Neuron (in vitro differentiated cells): ENCODE measurements at regions not wholly inside any gene's neighbourhood (a gene's known extent, or its start where the extent isn't known, plus 50 kb on each side); places are given as distances from the start of the nearest gene placed in this dataset.

Source experiments
- H2AFZ ChIP-seq: one replicate; pipeline ENCODE4 v1.6.1; 2013; ENCODE audit warnings: low read depth, mild to moderate bottlenecking, inconsistent platforms, low read length, moderate library complexity
- H3K27me3 ChIP-seq: one replicate; pipeline ENCODE4 v1.6.1; 2013; ENCODE audit warnings: low read length; ENCODE audit not compliant: insufficient read depth
- H3K36me3 ChIP-seq: one replicate; pipeline ENCODE4 v1.6.1; 2013; ENCODE audit warnings: low read length; ENCODE audit not compliant: insufficient read depth
- H3K4me1 ChIP-seq: one replicate; pipeline ENCODE4 v1.6.1; 2013; ENCODE audit warnings: low read length; ENCODE audit not compliant: insufficient read depth
- H3K4me3 ChIP-seq: 2 replicates; pipeline ENCODE4 v1.5.1; 2013; ENCODE audit warnings: mild to moderate bottlenecking, low read length, moderate library complexity
- H3K9me3 ChIP-seq: one replicate; pipeline ENCODE4 v1.6.1; 2013; ENCODE audit warnings: low read length

GRCh38 chr18:22606563-22607283 is 189.0 kb upstream of the CTAGE1 start:
- H3K9me3 ChIP-seq = no peaks in the 10 kb centered on the region
- H3K27me3 ChIP-seq = no peaks in the 10 kb centered on the region
- no peak overlapping the region for H3K4me3 ChIP-seq
- H2AFZ ChIP-seq = no peak overlapping the region
- H3K36me3 ChIP-seq = no peaks in the 10 kb centered on the region
- no peaks in the 10 kb centered on the region for H3K4me1 ChIP-seq

- H3K4me1 ChIP-seq = no peaks in the 10 kb centered on the region
- no peaks in the 10 kb centered on the region for H3K9me3 ChIP-seq
- no peak overlapping the region for H2AFZ ChIP-seq
- no peaks in the 10 kb centered on the region for H3K36me3 ChIP-seq
- H3K4me3 ChIP-seq = no peak overlapping the region
- no peaks in the 10 kb centered on the region for H3K27me3 ChIP-seq
Measured at GRCh38 chr18:22607284-22607635, 189.5 kb upstream of the CTAGE1 start.

GRCh38 chr18:22608847-22609246 is 191.1 kb upstream of the CTAGE1 start:
- no peak overlapping the region for H3K4me3 ChIP-seq
- no peaks in the 10 kb centered on the region for H3K27me3 ChIP-seq
- H2AFZ ChIP-seq = no peak overlapping the region
- H3K4me1 ChIP-seq = no peaks in the 10 kb centered on the region
- H3K9me3 ChIP-seq = no peaks in the 10 kb centered on the region
- no peaks in the 10 kb centered on the region for H3K36me3 ChIP-seq

GRCh38 chr18:22609642-22610041 is 191.9 kb upstream of the CTAGE1 start:
- no peak overlapping the region for H2AFZ ChIP-seq
- no peaks in the 10 kb centered on the region for H3K9me3 ChIP-seq
- no peaks in the 10 kb centered on the region for H3K36me3 ChIP-seq
- no peak overlapping the region for H3K4me3 ChIP-seq
- no peaks in the 10 kb centered on the region for H3K27me3 ChIP-seq
- no peaks in the 10 kb centered on the region for H3K4me1 ChIP-seq

GRCh38 chr18:22613058-22613690 is 195.5 kb upstream of the CTAGE1 start:
- H3K4me3 ChIP-seq = no peak overlapping the region
- H3K4me1 ChIP-seq = no peaks in the 10 kb centered on the region
- no peaks in the 10 kb centered on the region for H3K27me3 ChIP-seq
- no peaks in the 10 kb centered on the region for H3K36me3 ChIP-seq
- H3K9me3 ChIP-seq = no peaks in the 10 kb centered on the region
- H2AFZ ChIP-seq = no peak overlapping the region

- Histone ChIP-seq H3K9me3 (no peaks in the 10 kb centered on the region), H3K4me1 (no peaks in the 10 kb centered on the region), H2AFZ (no peak overlapping the region), H3K4me3 (no peak overlapping the region), H3K36me3 (no peaks in the 10 kb centered on the region), H3K27me3 (no peaks in the 10 kb centered on the region)
Measured at GRCh38 chr18:22613788-22614187, 196.1 kb upstream of the CTAGE1 start.

- no peak overlapping the region for H3K4me3 ChIP-seq
- H3K9me3 ChIP-seq = no peaks in the 10 kb centered on the region
- H2AFZ ChIP-seq = no peak overlapping the region
- H3K4me1 ChIP-seq = no peaks in the 10 kb centered on the region
- H3K27me3 ChIP-seq = no peaks in the 10 kb centered on the region
- H3K36me3 ChIP-seq = no peaks in the 10 kb centered on the region
Measured at GRCh38 chr18:22623513-22623912, 205.8 kb upstream of the CTAGE1 start.

- Histone ChIP-seq H3K4me1 (no peaks in the 10 kb centered on the region), H3K36me3 (no peaks in the 10 kb centered on the region), H3K9me3 (no peaks in the 10 kb centered on the region)
Measured at GRCh38 chr18:22624176-22624575, 206.5 kb upstream of the CTAGE1 start.

GRCh38 chr18:22625406-22625805 is 207.7 kb upstream of the CTAGE1 start:
- Histone ChIP-seq H3K27me3 (no peaks in the 10 kb centered on the region), H2AFZ (no peak overlapping the region), H3K9me3 (no peaks in the 10 kb centered on the region), H3K36me3 (no peaks in the 10 kb centered on the region), H3K4me1 (no peaks in the 10 kb centered on the region), H3K4me3 (no peak overlapping the region)

More at GRCh38 chr18:22624176-22624575, 206.5 kb upstream of the CTAGE1 start:
- Histone ChIP-seq H3K27me3 (no peaks in the 10 kb centered on the region), H2AFZ (no peak overlapping the region), H3K4me3 (no peak overlapping the region)

- H3K27me3 ChIP-seq = no peaks in the 10 kb centered on the region
- H3K4me3 ChIP-seq = no peak overlapping the region
- no peaks in the 10 kb centered on the region for H3K36me3 ChIP-seq
- H3K4me1 ChIP-seq = no peaks in the 10 kb centered on the region
- no peak overlapping the region for H2AFZ ChIP-seq
- no peaks in the 10 kb centered on the region for H3K9me3 ChIP-seq
Measured at GRCh38 chr18:22626771-22627170, 209.1 kb upstream of the CTAGE1 start.

- Histone ChIP-seq H3K9me3 (no peaks in the 10 kb centered on the region), H2AFZ (no peak overlapping the region), H3K27me3 (no peaks in the 10 kb centered on the region), H3K36me3 (no peaks in the 10 kb centered on the region), H3K4me1 (no peaks in the 10 kb centered on the region), H3K4me3 (no peak overlapping the region)
Measured at GRCh38 chr18:22627506-22627905, 209.8 kb upstream of the CTAGE1 start.

GRCh38 chr18:22628795-22629510 is 211.2 kb upstream of the CTAGE1 start:
- H3K36me3 ChIP-seq = no peaks in the 10 kb centered on the region
- H3K27me3 ChIP-seq = no peaks in the 10 kb centered on the region
- H3K4me3 ChIP-seq = no peak overlapping the region
- H3K4me1 ChIP-seq = no peaks in the 10 kb centered on the region
- H2AFZ ChIP-seq = no peak overlapping the region
- H3K9me3 ChIP-seq = no peaks in the 10 kb centered on the region

GRCh38 chr18:22630980-22631379 is 213.3 kb upstream of the CTAGE1 start:
- H3K9me3 ChIP-seq = no peaks in the 10 kb centered on the region
- H3K27me3 ChIP-seq = no peaks in the 10 kb centered on the region
- H3K4me1 ChIP-seq = no peaks in the 10 kb centered on the region
- H3K4me3 ChIP-seq = no peak overlapping the region
- no peaks in the 10 kb centered on the region for H3K36me3 ChIP-seq
- no peak overlapping the region for H2AFZ ChIP-seq
